ENCODE measurements at regions not wholly inside any gene's neighbourhood (a gene's known extent, or its start where the extent isn't known, plus 50 kb on each side); places are given as distances from the start of the nearest gene placed in this dataset.

DNA sequence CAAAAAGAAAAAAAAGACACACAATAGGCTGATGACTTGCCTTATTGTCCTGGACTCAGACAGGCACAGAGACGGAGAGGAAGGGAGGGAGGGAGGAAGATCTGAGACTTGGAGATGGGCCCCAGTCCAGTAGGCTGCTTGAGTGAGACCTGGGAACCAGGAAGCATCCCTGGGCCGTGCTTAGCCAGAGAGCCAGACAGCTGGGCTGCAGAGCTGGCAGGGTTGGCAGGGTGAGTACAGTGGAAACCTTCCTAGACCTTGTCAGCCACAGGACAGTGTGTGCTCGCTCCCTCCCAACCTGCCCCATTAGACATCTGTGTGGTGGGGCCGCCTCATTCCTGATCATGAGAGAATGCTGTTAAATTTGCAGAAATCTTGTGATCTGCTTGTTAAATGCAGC, 107.9 kb upstream of the ALDH1A3 start:
- TF ChIP-seq CTCF (IDR thresholded peaks at IDR 0.05) (no peak), POLR2A (IDR thresholded peaks at IDR 0.05) (no peak)
